Esophagus muscularis mucosa (tissue), 4 donors: ENCODE measurements at regions not wholly inside any gene's neighbourhood (a gene's known extent, or its start where the extent isn't known, plus 50 kb on each side); places are given as distances from the start of the nearest gene placed in this dataset.

Experiments used
- DNase-seq: peaks from one replicate; pipeline ENCODE4 v3.0.0-alpha.2; 2017; ENCODE audit errors: extremely low spot score
- H3K27ac ChIP-seq, 4 donors: fragments of 200-600 bp; sonication (generic); replicated peaks in 1 of 4; 1 replicate in 3 of 4; 2 replicates in 1 of 4; pipeline ENCODE4 v1.5.1; 2016 to 2019; ENCODE audit warnings: mild to moderate bottlenecking in 1 of 4
- H3K27me3 ChIP-seq, 4 donors: fragments of 200-600 bp; sonication (generic); one replicate each; pipeline versions ENCODE4 v1.5.1 to v1.6.0; 2016 to 2019
- H3K36me3 ChIP-seq, 4 donors: fragments of 200-600 bp; sonication (generic); one replicate each; pipeline ENCODE4 v1.5.1; 2016 to 2019
- H3K4me1 ChIP-seq, 4 donors: fragments of 200-600 bp; sonication (generic); one replicate each; pipeline ENCODE4 v1.5.1; 2016 to 2019
- H3K4me3 ChIP-seq, 4 donors: fragments of 200-600 bp; sonication (generic); 1 replicate in 2 of 4; 2 replicates in 2 of 4; pipeline ENCODE4 v1.5.1; 2016 to 2019; ENCODE audit warnings: mild to moderate bottlenecking in 4 of 4, moderate library complexity in 1 of 4
- H3K9me3 ChIP-seq, 4 donors: fragments of 200-600 bp; sonication (generic); 1 replicate in 3 of 4; 2 replicates in 1 of 4; pipeline ENCODE4 v1.5.1; 2016 to 2019
- CTCF ChIP-seq, 3 experiments: fragments of 200-600 bp in 2 of 3; fragments of 450-650 bp in 1 of 3; sonication (generic) in 2 of 3; IDR thresholded peaks; one replicate each; pipeline ENCODE4 v1.5.1; 2017 to 2019; ENCODE audit warnings: antibody characterized with exemption in 3 of 3, mild to moderate bottlenecking in 2 of 3, moderate library complexity in 1 of 3
- EP300 ChIP-seq: sonication (generic); formaldehyde crosslinking; IDR thresholded peaks from one replicate; pipeline ENCODE4 v1.6.1; 2017; ENCODE audit warnings: antibody characterized with exemption
- POLR2A ChIP-seq: fragments of 450-650 bp; IDR thresholded peaks from one replicate; pipeline ENCODE4 v1.6.1; 2017; ENCODE audit warnings: antibody characterized with exemption, moderate library complexity, mild to moderate bottlenecking, low read depth
- POLR2AphosphoS5 ChIP-seq, 2 donors: sonication (generic); formaldehyde crosslinking; IDR thresholded peaks; one replicate each; pipeline ENCODE4 v1.6.1; 2017; ENCODE audit warnings: antibody characterized with exemption in 2 of 2
- WGBS: methylation state at CpG from one replicate; pipeline ENCODE4 v1.1.5; 2018; 5-methylcytosine and 5-hydroxymethylcytosine counted together
- intact Hi-C: fragments of 100-400 bp; cut with DNase I; formaldehyde crosslinking; loops from one replicate; pipeline ENCODE4 v1.15.1; 2023

- Histone ChIP-seq H3K9me3 (peaks cover 0 to 3% (median 0%) of the 10 kb centered on the region in 4 donors), H3K4me1 (no peaks in the 10 kb centered on the region), H3K27ac (no peak overlapping the region), H3K4me3 (no peak overlapping the region), H3K27me3 (no peaks in the 10 kb centered on the region), H3K36me3 (no peaks in the 10 kb centered on the region)
- 92% methylated on average over 2 of the region's 2 CpGs for WGBS
- DNase-seq, result no peak
- TF ChIP-seq POLR2A (no peak), CTCF (IDR thresholded peaks at IDR 0.05) (no peak), POLR2AphosphoS5 (IDR thresholded peaks at IDR 0.05) (no peak), EP300 (no peak)
- intact Hi-C loops, result no loop called here
These were observed 507.8 kb downstream of the EPHA4 start for GRCh38 chr2:221064058-221064854.

- Histone ChIP-seq H3K27ac (no peak overlapping the region), H3K4me3 (no peak overlapping the region), H3K36me3 (no peaks in the 10 kb centered on the region), H3K9me3 (peaks cover 0 to 5% (median 0%) of the 10 kb centered on the region in 4 donors), H3K27me3 (no peaks in the 10 kb centered on the region), H3K4me1 (no peaks in the 10 kb centered on the region)
- WGBS, result 72% methylated on average over 3 of the region's 3 CpGs
- DNase-seq, result no peak
- intact Hi-C loops, result no loop called here
- TF ChIP-seq CTCF (IDR thresholded peaks at IDR 0.05), result no peak
- TF ChIP-seq POLR2AphosphoS5 (IDR thresholded peaks at IDR 0.05), result no peak
- TF ChIP-seq EP300, result no peak
- no peak for TF ChIP-seq POLR2A
These were observed 507.2 kb downstream of the EPHA4 start for GRCh38 chr2:221064880-221065279.

GRCh38 chr2:221068123-221068522 lies 504.0 kb downstream of the EPHA4 start:
- H3K27me3 ChIP-seq, result no peaks in the 10 kb centered on the region
- peaks cover 0 to 5% (median 0%) of the 10 kb centered on the region in 4 donors for H3K9me3 ChIP-seq
- H3K36me3 ChIP-seq, result no peaks in the 10 kb centered on the region
- intact Hi-C loops, result no loop called here
- no peaks in the 10 kb centered on the region for H3K4me1 ChIP-seq
- TF ChIP-seq EP300 (no peak), CTCF (IDR thresholded peaks at IDR 0.05) (no peak), POLR2A (no peak), POLR2AphosphoS5 (IDR thresholded peaks at IDR 0.05) (no peak)
- H3K27ac ChIP-seq, result no peak overlapping the region
- DNase-seq, result no peak
- H3K4me3 ChIP-seq, result no peak overlapping the region

GRCh38 chr2:221070106-221070505 lies 502.0 kb downstream of the EPHA4 start:
- intact Hi-C loops, result no loop called here
- Histone ChIP-seq H3K27ac (no peak overlapping the region), H3K4me1 (peaks cover 0 to 2% (median 0%) of the 10 kb centered on the region in 4 donors), H3K27me3 (no peaks in the 10 kb centered on the region), H3K4me3 (no peak overlapping the region), H3K36me3 (no peaks in the 10 kb centered on the region), H3K9me3 (peaks cover 0 to 5% (median 0%) of the 10 kb centered on the region in 4 donors)
- TF ChIP-seq CTCF (IDR thresholded peaks at IDR 0.05) (no peak), POLR2AphosphoS5 (IDR thresholded peaks at IDR 0.05) (no peak), EP300 (no peak), POLR2A (no peak)
- no peak for DNase-seq
- WGBS, result 87% methylated on average over 1 of the region's 1 CpG
